ENCODE measurements at regions not wholly inside any gene's neighbourhood (a gene's known extent, or its start where the extent isn't known, plus 50 kb on each side); places are given as distances from the start of the nearest gene placed in this dataset.

DNA sequence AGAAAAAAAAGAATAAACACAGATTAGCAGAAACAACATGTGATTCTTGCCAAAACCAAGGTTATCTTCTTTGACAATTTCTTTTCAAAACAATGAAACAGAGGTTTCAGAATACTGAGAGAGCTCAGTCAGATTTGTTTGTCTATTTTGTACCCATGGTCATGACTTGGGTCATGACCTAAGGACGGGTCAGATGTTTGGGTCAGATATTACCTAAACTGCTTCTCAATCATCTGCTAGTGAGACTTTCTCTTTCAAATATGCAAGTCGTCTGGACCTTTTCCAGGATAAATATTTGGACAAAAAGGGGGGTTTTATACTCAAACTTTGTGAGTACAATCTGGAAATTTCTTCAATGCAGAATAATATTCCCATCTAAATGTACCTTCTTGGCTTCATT, 148.3 kb upstream of the USP38 start:
- TF ChIP-seq, protein P1, sequence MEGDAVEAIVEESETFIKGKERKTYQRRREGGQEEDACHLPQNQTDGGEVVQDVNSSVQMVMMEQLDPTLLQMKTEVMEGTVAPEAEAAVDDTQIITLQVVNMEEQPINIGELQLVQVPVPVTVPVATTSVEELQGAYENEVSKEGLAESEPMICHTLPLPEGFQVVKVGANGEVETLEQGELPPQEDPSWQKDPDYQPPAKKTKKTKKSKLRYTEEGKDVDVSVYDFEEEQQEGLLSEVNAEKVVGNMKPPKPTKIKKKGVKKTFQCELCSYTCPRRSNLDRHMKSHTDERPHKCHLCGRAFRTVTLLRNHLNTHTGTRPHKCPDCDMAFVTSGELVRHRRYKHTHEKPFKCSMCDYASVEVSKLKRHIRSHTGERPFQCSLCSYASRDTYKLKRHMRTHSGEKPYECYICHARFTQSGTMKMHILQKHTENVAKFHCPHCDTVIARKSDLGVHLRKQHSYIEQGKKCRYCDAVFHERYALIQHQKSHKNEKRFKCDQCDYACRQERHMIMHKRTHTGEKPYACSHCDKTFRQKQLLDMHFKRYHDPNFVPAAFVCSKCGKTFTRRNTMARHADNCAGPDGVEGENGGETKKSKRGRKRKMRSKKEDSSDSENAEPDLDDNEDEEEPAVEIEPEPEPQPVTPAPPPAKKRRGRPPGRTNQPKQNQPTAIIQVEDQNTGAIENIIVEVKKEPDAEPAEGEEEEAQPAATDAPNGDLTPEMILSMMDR (IDR thresholded peaks at IDR 0.05) = no peak
- no peak for TF ChIP-seq POLR2A (IDR thresholded peaks at IDR 0.05)
